CD14-positive monocyte (primary cell): ENCODE measurements at regions not wholly inside any gene's neighbourhood (a gene's known extent, or its start where the extent isn't known, plus 50 kb on each side); places are given as distances from the start of the nearest gene placed in this dataset.

Experiments
- DNase-seq, 3 donors: peaks; one replicate each; pipeline ENCODE4 v3.0.0-alpha.2; 2011 to 2022
- H2AFZ ChIP-seq: 2 replicates; pipeline ENCODE4 v1.6.0; 2012; ENCODE audit warnings: mild to moderate bottlenecking, low read depth, low read length, inconsistent platforms; ENCODE audit not compliant: insufficient read depth, poor library complexity, severe bottlenecking
- H3K27ac ChIP-seq, 2 donors: 1 replicate in 1 of 2; 2 replicates in 1 of 2; pipeline ENCODE4 v1.5.1; 2012 to 2013; ENCODE audit warnings: low read length in 2 of 2, control low read depth in 1 of 2, inconsistent platforms in 1 of 2, low read depth in 1 of 2, mild to moderate bottlenecking in 1 of 2
- H3K27me3 ChIP-seq, 2 donors: one replicate each; pipeline versions ENCODE4 v1.6.0 to v1.6.1; 2011 to 2013; ENCODE audit warnings: low read length in 2 of 2; ENCODE audit not compliant: control insufficient read depth in 2 of 2, insufficient read depth in 2 of 2
- H3K36me3 ChIP-seq, 2 donors: replicated peaks in 1 of 2; 1 replicate in 1 of 2; 2 replicates in 1 of 2; pipeline versions ENCODE4 v1.5.1 to v1.6.1; 2012 to 2013; ENCODE audit warnings: low read length in 2 of 2, control low read depth in 1 of 2, inconsistent platforms in 1 of 2, mild to moderate bottlenecking in 1 of 2; ENCODE audit not compliant: insufficient read depth in 2 of 2, control insufficient read depth in 1 of 2
- H3K4me1 ChIP-seq, 2 donors: 1 replicate in 1 of 2; 2 replicates in 1 of 2; pipeline versions ENCODE4 v1.5.1 to v1.6.1; 2012 to 2013; ENCODE audit warnings: low read length in 2 of 2, control low read depth in 1 of 2, inconsistent platforms in 1 of 2, mild to moderate bottlenecking in 1 of 2, moderate library complexity in 1 of 2; ENCODE audit not compliant: insufficient read depth in 2 of 2, control insufficient read depth in 1 of 2
- H3K4me2 ChIP-seq: replicated peaks from 2 replicates; pipeline ENCODE3; 2012; ENCODE audit warnings: low read length, moderate library complexity, mild to moderate bottlenecking; ENCODE audit not compliant: poor library complexity, severe bottlenecking; ENCODE audit errors: extremely low read depth
- H3K4me3 ChIP-seq, 3 experiments: fragments of 200-600 bp in 1 of 3; sonication (generic) in 1 of 3; replicated peaks in 1 of 3; 1 replicate in 2 of 3; 2 replicates in 1 of 3; pipeline ENCODE4 v1.5.1; 2011 to 2013; ENCODE audit warnings: low read length in 3 of 3, mild to moderate bottlenecking in 3 of 3, control low read depth in 2 of 3, low read depth in 2 of 3, inconsistent platforms in 1 of 3, moderate library complexity in 1 of 3
- H3K79me2 ChIP-seq: 2 replicates; pipeline ENCODE4 v1.6.0; 2012; ENCODE audit warnings: mild to moderate bottlenecking, control low read depth, inconsistent platforms, low read length, moderate library complexity; ENCODE audit not compliant: insufficient read depth
- H3K9ac ChIP-seq: 2 replicates; pipeline ENCODE4 v1.6.0; 2017; ENCODE audit warnings: low read length, mild to moderate bottlenecking; ENCODE audit not compliant: insufficient read depth, poor library complexity, severe bottlenecking
- H3K9me3 ChIP-seq, 2 donors: replicated peaks in 1 of 2; 1 replicate in 1 of 2; 2 replicates in 1 of 2; pipeline versions ENCODE4 v1.5.1 to v1.6.1; 2012 to 2013; ENCODE audit warnings: low read length in 2 of 2, control low read depth in 1 of 2; ENCODE audit not compliant: control insufficient read depth in 1 of 2, insufficient read depth in 1 of 2
- H4K20me1 ChIP-seq: 2 replicates; pipeline ENCODE4 v1.6.0; 2012; ENCODE audit warnings: mild to moderate bottlenecking, low read length, control low read depth, moderate library complexity; ENCODE audit not compliant: insufficient read depth
- H3K27ac Mint-ChIP-seq, 7 donors: one replicate each; pipeline ENCODE4 v1.8.0; 2020; ENCODE audit warnings: mild to moderate bottlenecking in 7 of 7, mixed read lengths in 7 of 7, moderate library complexity in 6 of 7, inconsistent platforms in 2 of 7
- H3K27me3 Mint-ChIP-seq, 3 donors: one replicate each; pipeline ENCODE4 v1.8.0; 2021 to 2022; ENCODE audit warnings: low read depth in 3 of 3, mild to moderate bottlenecking in 3 of 3, mixed read lengths in 3 of 3, moderate library complexity in 3 of 3, inconsistent platforms in 1 of 3
- H3K36me3 Mint-ChIP-seq, 2 donors: one replicate each; pipeline ENCODE4 v1.8.0; 2020; ENCODE audit warnings: mixed read lengths in 2 of 2, inconsistent platforms in 1 of 2, mild to moderate bottlenecking in 1 of 2
- H3K4me1 Mint-ChIP-seq: one replicate; pipeline ENCODE4 v1.8.0; 2020; ENCODE audit warnings: mild to moderate bottlenecking, mixed read lengths
- H3K4me3 Mint-ChIP-seq, 2 donors: one replicate each; pipeline ENCODE4 v1.8.0; 2020; ENCODE audit warnings: mild to moderate bottlenecking in 2 of 2, mixed read lengths in 2 of 2, moderate library complexity in 1 of 2
- H3K9me3 Mint-ChIP-seq, 7 donors: one replicate each; pipeline ENCODE4 v1.8.0; 2020 to 2022; ENCODE audit warnings: mixed read lengths in 7 of 7, mild to moderate bottlenecking in 6 of 7, moderate library complexity in 6 of 7, inconsistent platforms in 2 of 7
- CTCF ChIP-seq: fragments of 200-600 bp; IDR thresholded peaks from one replicate; pipeline ENCODE4 v1.8.0; 2022; ENCODE audit warnings: antibody characterized with exemption, mild to moderate bottlenecking
- WGBS: methylation state at CpG from one replicate; pipeline ENCODE4 v1.1.5; 2013; ENCODE audit warnings: missing lambda C conversion rate; ENCODE audit not compliant: insufficient coverage; 5-methylcytosine and 5-hydroxymethylcytosine counted together
- intact Hi-C, 2 donors: fragments of 100-400 bp; cut with micrococcal nuclease; formaldehyde crosslinking; loops; one replicate each; pipeline versions ENCODE4 v1.15.0 to v1.15.1; 2023

- H3K4me3 Mint-ChIP-seq, result no peak overlapping the region
- WGBS, result no CpG with 5 or more reads among the region's 3 CpGs
Measured at GRCh38 chr14:49951691-49952345, 58.9 kb downstream of the ARF6 start.

GRCh38 chr14:49953196-49953595, 60.3 kb downstream of the ARF6 start:
- no peak overlapping the region for H3K9ac ChIP-seq
- peaks cover 0 to 3% (median 0%) of the 10 kb centered on the region in 7 donors for H3K9me3 Mint-ChIP-seq
- no peaks in the 10 kb centered on the region for H3K79me2 ChIP-seq
- H3K4me1 Mint-ChIP-seq, result peaks cover 7% of the 10 kb centered on the region
- H3K36me3 ChIP-seq, result no peaks in the 10 kb centered on the region
- H3K27ac ChIP-seq, result no peak overlapping the region
- peaks cover 0 to 5% (median 3%) of the 10 kb centered on the region in 3 donors for H3K27me3 Mint-ChIP-seq
- H3K4me3 ChIP-seq, result no peak overlapping the region
- H3K27ac Mint-ChIP-seq, result no peak overlapping the region
- H3K27me3 ChIP-seq, result no peaks in the 10 kb centered on the region
- no peak for TF ChIP-seq CTCF
- no peaks in the 10 kb centered on the region for H3K4me1 ChIP-seq
- intact Hi-C loops, result no loop called here
- H4K20me1 ChIP-seq, result no peaks in the 10 kb centered on the region
- DNase-seq, result no peak
- no peaks in the 10 kb centered on the region for H3K9me3 ChIP-seq
- no peak overlapping the region for H2AFZ ChIP-seq
- H3K36me3 Mint-ChIP-seq, result no peaks in the 10 kb centered on the region
- no peak overlapping the region for H3K4me3 Mint-ChIP-seq
- H3K4me2 ChIP-seq, result no peak overlapping the region

More at GRCh38 chr14:49951691-49952345, 58.9 kb downstream of the ARF6 start:
- H3K9me3 ChIP-seq, result no peaks in the 10 kb centered on the region
- no peaks in the 10 kb centered on the region for H4K20me1 ChIP-seq
- Mint-ChIP-seq H3K36me3 (no peaks in the 10 kb centered on the region), H3K27ac (peak overlapping the region in 2 of 7 donors; percentile 44 to 47), H3K27me3 (peaks cover 0 to 3% (median 2%) of the 10 kb centered on the region in 3 donors), H3K4me1 (peaks cover 7% of the 10 kb centered on the region), H3K9me3 (peaks cover 0 to 3% (median 0%) of the 10 kb centered on the region in 7 donors)
- H3K4me2 ChIP-seq, result no peak overlapping the region
- intact Hi-C loops, result no loop called here
- no peaks in the 10 kb centered on the region for H3K4me1 ChIP-seq
- H3K36me3 ChIP-seq, result no peaks in the 10 kb centered on the region
- no peak overlapping the region for H3K4me3 ChIP-seq
- no peak for DNase-seq
- H3K27me3 ChIP-seq, result no peaks in the 10 kb centered on the region
- H3K79me2 ChIP-seq, result no peaks in the 10 kb centered on the region
- no peak overlapping the region for H3K9ac ChIP-seq
- no peak overlapping the region for H2AFZ ChIP-seq
- TF ChIP-seq CTCF, result no peak
- H3K27ac ChIP-seq, result no peak overlapping the region
